ENCODE measurements at regions not wholly inside any gene's neighbourhood (a gene's known extent, or its start where the extent isn't known, plus 50 kb on each side); places are given as distances from the start of the nearest gene placed in this dataset.

GRCh38 chr15:37518436-37518835, 416.0 kb upstream of the TMCO5A start:
- H3K4me3 ChIP-seq (ENCODE audit: low read depth, low read length): no peak overlapping the region
- in situ Hi-C loops (cut with HindIII; ENCODE audit: low sequenced_read_pairs): no loop called here
- DNase-seq (ENCODE audit: low read depth): no peak
- no peak for TF ChIP-seq CTCF (IDR thresholded peaks at IDR 0.05; ENCODE audit: low read depth, low read length, missing control alignments)

- DNase-seq (ENCODE audit: low read depth): no peak
- no peak overlapping the region for H3K4me3 ChIP-seq (ENCODE audit: low read depth, low read length)
- no peak for TF ChIP-seq CTCF (IDR thresholded peaks at IDR 0.05; ENCODE audit: low read depth, low read length, missing control alignments)
- in situ Hi-C loops (cut with HindIII; ENCODE audit: low sequenced_read_pairs): no loop called here
These were observed 414.4 kb upstream of the TMCO5A start for GRCh38 chr15:37520026-37520425.

GRCh38 chr15:37520882-37521281, 413.6 kb upstream of the TMCO5A start:
- no peak for DNase-seq (ENCODE audit: low read depth)
- TF ChIP-seq CTCF (IDR thresholded peaks at IDR 0.05; ENCODE audit: low read depth, low read length, missing control alignments): no peak
- no peak overlapping the region for H3K4me3 ChIP-seq (ENCODE audit: low read depth, low read length)
- in situ Hi-C loops (cut with HindIII; ENCODE audit: low sequenced_read_pairs): no loop called here

DNA sequence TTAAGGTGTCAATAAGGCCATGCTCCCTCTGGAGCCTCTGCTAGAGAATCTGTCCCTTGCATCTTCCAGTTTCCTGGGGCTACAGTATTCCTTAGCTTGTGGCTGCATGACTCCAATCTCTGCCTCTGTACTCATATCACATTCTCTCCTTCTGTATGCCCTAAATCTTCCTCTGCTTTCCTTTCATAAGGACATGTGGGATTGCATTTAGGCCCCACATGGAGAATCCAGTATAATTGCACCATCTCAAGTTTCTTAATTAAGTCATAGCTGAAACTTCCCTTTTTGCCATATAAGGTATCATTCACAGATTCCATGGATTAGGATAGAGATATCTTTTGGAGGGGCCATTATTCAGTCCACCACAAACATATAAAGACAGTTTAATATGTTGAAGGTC, 409.8 kb upstream of the TMCO5A start:
- DNase-seq (ENCODE audit: low read depth): no peak
- in situ Hi-C loops (cut with HindIII; ENCODE audit: low sequenced_read_pairs): no loop called here
- H3K4me3 ChIP-seq (ENCODE audit: low read depth, low read length): no peak overlapping the region
- TF ChIP-seq CTCF (IDR thresholded peaks at IDR 0.05; ENCODE audit: low read depth, low read length, missing control alignments): no peak

DNA sequence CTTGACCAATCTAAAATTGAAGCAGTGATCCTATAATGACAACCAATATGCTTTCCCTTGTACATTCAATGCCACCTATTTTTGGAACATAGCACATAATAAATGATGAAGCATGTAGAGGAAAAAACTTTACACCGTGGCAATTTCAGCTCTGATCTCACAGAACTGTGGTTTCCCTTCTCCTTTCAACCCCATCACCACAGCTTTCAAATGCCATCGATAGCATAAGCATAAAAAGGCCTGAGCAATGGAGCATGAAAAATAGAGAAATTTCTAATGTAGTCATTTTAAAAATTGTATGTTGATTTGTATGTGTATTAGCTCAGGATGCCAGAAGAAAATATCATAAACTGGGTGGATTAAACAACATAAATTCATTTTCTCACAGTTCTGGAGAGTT, 406.0 kb upstream of the TMCO5A start:
- no peak for TF ChIP-seq CTCF (IDR thresholded peaks at IDR 0.05; ENCODE audit: low read depth, low read length, missing control alignments)
- no peak for DNase-seq (ENCODE audit: low read depth)
- in situ Hi-C loops (cut with HindIII; ENCODE audit: low sequenced_read_pairs): no loop called here
- no peak overlapping the region for H3K4me3 ChIP-seq (ENCODE audit: low read depth, low read length)

DNA sequence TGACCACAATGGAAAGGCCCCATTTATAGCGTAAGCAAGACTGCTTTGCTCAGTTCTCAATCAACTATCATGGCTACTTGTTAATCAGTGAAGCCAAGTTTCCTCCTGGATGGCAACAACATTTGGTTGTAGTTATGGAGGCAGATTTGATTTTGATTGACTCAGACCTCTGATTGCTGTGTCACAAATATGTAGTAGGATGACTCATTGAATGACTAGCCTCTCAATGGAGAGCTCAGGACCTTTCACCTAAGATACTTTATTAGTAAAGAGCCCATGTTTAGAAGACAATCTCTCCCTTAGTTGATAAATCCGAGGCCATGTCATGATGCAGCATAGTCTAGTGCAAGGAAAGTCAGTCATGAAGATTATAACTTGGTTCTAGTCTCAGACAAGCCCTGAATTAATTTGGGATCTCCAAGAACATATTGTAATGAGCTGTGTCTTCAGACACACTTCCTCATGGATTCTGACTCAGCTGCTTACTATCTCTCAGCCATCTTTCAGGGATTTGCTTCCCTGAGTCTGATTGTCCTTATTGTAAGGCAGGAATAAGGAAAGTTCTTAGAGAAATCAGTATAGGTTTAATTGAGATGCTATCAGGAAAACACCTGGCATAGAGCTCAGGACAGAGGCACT, 397.4 kb upstream of the TMCO5A start:
- TF ChIP-seq CTCF (IDR thresholded peaks at IDR 0.05; ENCODE audit: low read depth, low read length, missing control alignments): no peak
- no peak overlapping the region for H3K4me3 ChIP-seq (ENCODE audit: low read depth, low read length)
- in situ Hi-C loops (cut with HindIII; ENCODE audit: low sequenced_read_pairs): no loop called here
- no peak for DNase-seq (ENCODE audit: low read depth)
